Stimulated activated CD8-positive, alpha-beta memory T cell treated with anti-CD3 and anti-CD28 coated beads, Interleukin-7, amount 100 ng/mL, for 4 hours (primary cell): ENCODE measurements at regions not wholly inside any gene's neighbourhood (a gene's known extent, or its start where the extent isn't known, plus 50 kb on each side); places are given as distances from the start of the nearest gene placed in this dataset.
"Not testable (repeated sequence)": the region's sequence is repeated elsewhere in the genome, so short reads cannot be mapped to it uniquely, and the experiment has no call there.

ENCODE experiments used
- DNase-seq, 2 donors: peaks; one replicate each; pipeline ENCODE4 v3.0.0-alpha.2; 2020; ENCODE audit warnings: low read depth in 2 of 2

DNA sequence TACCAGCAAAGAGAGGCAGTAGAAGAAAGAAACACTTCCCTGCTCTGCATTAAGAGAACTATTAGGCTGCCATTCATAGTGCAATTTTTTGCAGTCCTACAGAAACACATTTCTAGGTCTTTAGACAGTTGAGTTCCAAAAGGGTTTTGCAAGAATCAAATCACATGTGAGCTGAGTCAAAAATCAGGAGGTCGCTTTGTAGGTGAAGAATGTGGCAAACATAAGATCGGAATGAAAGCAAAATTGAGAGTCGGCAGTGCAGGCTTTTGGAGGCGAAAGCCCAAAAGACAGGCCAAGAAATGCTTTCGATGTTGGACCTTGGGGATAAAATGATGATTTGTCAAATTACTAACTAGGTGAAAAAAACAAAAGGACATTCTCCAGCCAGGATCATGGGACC lies 213.5 kb upstream of the NRIP1 start:
- DNase-seq, result no peak

DNA sequence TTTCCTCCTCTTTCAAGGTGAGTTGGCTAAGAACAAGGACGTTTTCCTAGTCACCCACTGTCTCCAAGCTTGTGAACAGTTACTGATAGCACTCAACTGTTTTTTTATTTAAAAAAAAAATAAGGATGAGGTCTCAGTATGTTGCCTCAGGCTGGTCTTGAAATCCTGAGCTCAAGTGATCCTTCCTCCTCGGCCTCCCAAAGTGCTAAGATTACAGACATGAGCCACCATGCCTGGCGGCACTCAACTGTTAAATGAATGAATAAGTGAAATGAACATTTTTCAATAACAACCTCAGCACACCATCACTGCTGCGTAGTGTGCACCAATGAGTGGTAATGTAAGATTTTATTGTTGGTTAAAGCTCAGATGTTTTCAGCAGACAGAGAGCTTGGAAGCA lies 214.1 kb upstream of the NRIP1 start:
- no peak for DNase-seq

DNA sequence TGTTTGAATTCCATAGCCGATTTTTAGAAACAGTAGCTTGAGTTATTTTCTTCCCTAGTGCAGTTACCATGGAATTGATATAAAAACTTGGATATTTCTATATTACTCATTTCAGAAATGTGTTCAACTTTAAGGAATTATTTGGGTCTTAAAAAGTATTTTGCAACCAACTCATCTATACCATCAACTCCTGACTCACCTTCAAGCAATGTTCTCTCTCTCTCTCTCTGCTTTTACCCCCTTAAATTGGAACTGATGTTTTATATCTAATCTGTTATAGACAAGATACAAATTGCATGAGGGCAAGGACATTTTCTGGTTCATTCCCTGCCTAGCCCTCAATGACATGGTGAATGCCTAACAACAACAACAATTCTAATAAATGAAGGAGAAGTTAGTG lies 214.7 kb upstream of the NRIP1 start:
- no peak for DNase-seq

DNA sequence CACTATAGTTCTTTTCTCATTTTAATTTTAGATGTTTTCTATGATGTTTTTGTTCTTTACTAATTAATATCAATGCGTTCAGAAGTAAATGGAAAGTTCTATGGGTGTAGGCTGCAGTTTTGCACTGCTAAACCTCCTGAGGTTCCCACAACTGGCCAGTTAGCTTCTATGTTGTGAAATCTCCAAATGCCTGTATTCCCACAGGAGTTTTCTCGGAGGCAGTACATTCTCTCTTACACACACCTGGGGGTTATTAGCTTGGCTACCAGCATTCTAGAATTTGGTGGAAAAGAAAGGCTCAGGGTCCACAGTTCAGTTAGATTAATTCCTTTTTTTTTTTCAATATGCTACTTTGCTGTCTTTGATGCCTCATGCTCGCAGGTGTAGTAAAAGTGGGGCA lies 216.9 kb upstream of the NRIP1 start:
- DNase-seq, result no peak

DNA sequence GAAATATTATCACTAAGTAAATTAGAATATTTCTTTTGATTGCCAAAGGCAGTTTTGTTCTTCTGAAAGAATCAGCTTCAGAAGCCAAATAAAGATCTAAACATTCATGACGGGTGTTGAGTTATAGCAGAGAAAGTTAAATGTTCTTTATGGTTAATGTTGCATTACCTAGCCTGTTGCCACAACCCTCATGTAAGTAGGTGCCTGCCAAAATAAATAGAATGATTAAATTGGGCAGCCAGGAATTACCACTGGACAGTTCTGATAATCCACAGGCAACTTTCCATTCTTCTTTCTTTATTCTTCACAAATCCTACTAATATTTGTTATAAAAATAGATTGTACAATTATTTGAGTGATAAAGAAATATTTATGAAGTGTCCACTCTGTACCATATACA lies 217.9 kb upstream of the NRIP1 start:
- no peak for DNase-seq

DNA sequence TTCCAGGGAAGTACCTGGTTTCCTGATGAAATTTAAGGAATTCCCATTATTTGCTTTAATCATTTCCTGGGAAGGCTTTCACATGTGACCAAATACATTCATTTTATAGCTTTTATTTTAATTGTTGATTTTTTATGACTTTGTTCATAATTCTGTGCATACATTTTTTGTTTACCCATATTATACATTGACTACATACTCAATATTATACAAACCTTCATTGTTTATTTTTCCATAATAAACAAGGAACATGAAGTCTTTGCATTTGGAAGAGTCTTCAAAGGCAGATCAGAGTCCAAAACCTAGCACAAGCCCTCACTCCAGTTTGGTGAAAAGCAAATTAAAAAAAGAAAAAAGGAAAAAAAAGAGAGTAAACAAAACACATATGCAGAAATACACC lies 218.3 kb upstream of the NRIP1 start:
- DNase-seq, result no peak

DNA sequence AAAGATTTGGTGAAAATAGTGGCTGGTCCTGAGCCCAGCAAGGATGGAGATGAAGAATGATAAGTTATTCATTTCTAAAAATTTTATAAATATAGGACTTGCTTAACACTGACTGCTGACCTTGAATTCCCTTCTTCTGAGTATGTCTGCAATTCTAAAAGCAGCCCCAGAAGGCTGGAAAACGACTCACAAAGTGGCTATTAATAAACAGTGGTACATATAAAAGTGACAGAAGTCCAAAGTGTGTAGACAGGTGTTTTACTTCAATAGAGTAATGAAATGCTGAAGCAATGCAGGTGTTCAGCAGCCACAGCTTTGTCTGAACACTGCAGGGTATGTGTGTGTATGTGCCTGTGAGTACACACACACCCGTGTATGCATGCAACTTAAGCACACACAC lies 219.0 kb upstream of the NRIP1 start:
- no peak for DNase-seq

DNA sequence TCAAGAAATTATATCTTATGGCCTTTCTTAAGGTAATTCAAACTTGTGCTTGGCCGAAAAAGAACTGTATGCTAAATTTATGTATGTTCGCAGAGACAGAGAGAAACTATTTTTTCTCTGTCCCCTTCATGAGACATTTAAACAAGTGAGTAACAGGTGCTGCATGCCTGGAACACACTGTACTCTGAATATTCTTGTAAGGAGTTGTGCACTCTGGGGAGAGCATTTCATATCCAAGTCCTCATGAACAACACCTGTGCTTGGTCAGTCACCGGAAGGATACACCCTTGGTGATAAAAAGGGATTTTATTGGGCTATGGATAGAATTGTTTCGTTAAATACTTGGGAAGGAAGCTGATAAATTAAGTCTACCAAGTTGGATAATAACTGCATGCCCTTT lies 220.8 kb upstream of the NRIP1 start:
- no peak for DNase-seq

DNA sequence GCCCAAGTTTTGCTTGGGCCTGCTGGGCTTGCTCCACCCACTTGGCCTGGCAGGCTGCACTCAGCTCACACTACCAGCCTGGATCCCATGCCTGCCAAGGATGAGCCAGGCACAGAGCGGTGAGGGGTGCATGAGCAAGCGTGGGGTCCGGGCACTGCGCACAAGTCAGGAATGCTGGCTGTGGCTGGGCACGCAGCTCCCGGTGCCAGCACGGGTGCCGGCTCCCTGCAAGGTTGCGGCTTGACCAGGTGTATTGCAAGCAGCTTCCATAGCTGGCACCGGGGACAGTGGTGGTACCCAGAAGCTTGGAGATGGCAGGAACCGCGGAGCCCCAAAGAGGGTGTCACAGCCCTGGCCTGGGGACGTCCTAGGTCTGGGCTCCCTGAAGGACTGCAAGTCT lies 224.4 kb upstream of the NRIP1 start:
- no peak for DNase-seq

DNA sequence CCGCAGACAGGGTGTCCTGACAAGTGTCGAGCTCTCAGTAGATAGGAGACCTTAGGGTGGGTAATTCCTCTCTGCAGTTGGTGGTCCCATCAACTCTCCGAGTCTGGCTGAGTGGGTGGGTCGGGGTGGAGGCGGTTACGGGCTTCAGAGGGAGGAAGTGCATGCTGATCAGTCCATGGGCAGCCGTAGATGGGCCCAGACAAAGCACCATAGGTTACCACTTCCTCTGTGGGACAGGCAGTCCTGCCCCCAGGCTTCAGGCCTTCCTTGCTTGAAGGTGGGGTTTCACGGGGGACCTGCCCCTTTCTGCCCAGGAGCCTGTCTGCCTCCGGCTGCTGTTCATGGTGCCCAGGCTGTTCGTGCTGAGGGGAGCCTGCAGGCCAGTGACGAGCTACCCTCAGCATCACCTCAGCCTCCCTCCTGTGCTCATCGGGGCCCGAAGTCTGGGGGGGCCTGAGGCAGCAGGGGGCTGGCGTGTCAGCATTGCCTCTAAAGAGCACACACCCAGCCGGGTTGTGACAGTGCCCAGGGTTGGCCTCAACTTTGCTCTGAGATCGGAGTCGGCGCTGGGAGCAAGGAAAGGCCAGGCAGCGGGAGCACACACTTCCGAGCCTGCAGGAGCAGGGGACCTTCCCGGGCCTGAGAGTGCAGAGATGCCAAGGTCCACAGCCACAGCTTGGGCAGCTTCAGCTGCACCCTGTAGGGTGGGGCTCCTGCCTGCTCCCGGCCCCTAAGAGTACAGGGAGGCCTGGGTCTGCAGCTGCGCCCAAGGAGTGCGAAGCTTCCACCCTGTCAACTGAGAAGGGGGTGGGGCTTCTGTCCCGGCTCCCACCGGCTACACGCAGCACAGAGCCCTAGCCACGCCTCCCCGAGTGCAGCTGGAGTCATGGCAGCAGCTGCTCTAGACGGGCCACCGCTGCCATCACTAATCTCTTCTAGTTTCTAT lies 225.4 kb upstream of the NRIP1 start:
- DNase-seq, result no peak

DNA sequence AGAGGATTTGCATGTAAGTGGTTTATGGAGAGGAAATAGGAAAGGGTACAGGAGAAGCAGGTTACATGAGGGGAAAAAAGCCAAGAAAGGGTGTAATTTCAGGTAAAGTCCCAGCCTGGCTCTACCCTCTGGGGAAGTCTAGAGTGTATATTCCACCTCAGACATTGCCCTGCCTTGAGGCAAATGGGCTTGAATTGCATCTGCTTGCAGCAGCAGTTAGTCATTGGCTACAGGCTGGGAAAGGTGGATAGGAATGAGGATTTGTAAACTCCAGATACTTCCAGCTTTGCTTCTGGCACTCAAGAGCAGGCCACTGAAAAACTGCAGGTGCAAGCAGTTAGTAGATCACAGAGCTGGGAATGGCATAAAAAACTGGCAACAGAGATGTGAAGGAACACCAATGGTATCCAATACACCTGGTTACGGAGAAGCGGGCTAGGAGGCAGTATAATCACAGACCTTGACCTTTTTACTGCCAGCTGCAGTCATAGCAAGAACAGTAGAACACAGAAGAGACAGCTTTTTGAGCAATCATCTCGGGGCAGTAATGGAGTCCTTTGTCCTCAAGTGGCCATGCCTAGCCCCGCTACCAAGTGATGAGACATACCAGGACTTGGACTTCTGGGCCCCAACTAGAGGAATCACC lies 226.9 kb upstream of the NRIP1 start:
- no peak for DNase-seq

DNA sequence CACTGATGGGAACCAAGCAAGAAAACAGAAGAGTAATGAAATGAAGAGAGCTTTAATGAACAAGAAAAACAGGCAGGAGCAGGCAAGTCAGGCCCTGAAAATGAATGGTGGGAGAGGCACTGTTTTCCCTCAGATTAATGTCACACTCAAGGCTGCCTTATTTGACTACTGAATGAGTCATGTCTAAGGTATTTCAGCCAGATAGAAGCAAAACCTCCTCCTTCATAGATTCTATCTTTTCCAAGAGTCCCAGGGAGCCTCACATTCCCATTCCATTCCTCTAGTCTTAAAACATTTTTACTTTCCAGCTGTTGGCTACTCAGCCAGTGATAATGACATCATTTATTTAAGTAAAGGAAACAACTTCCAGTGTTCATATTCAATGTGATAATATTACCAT lies 228.4 kb upstream of the NRIP1 start:
- DNase-seq, result no peak

DNA sequence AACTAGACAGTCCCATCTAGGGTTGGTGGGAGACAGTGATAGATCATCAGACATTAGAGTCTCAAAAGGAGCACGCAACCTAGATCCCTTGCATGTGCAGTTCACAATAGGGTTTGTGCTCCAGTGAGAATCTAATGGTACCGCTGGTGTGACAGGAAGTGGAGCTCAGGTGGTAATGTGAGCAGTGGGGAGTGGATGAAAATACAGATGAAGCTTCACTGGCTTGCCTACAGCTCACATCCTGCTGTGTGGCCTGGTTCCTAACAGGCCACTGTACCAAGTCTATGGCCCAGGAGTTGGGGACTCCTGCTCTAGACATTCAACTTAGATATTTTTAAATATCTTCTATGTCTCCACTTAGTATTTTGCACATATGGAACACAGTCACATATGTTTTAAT lies 231.1 kb upstream of the NRIP1 start:
- no peak for DNase-seq

DNA sequence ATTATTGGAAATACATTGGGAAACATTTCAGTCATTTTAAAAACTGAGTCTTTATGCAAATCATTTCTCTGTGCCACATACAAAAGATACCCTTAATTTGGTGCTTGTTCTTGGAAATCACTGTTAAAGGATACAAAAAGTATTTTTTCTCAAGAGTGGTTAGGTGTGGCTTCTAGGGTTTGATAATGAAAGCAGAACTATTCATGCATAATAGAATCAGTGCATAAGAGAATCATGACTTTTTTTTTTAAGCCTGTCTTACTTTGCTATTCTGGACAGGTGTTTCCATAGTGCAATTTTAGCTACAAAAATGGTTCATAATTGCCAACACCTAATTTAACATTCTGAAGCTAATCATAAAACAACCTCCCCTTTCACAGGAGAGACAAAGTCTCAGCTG lies 233.0 kb upstream of the NRIP1 start:
- no peak for DNase-seq

DNA sequence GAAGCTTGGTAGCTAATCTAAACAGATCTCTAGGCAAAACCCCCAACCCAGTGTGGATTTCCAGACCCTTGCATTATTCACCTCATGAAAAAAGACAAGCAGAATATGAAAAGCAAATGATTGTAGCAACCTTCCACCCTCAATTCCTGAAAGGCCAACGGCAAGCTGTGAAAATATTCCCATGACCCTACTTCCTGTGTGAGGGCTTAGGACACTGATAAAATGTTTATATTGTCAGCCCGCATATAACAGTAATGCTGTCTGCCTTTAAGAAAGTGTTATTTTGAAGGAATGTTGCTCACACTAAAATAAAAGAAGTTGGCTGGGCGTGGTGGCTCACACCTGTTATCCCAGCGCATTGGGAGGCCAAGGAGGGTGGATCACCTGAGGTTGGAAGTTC lies 233.5 kb upstream of the NRIP1 start:
- no peak for DNase-seq

DNA sequence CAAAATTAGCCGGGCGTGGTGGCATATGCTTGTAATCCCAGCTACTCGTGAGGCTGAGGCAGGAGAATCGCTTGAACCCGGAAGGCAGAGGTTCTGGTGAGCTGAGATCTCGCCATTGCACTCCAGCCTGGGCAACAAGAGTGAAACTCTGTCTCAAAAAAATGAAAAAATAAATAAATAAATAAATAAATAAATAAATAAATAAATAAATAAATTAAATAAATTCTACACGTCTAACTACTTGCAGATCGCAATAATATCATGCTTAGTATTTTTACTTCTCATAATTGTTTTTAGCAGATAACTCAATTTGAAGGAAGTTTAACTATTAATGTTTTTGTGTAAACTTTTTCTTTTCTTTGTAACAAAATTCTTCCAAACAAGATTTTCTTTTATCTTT lies 234.0 kb upstream of the NRIP1 start:
- DNase-seq, result not testable (repeated sequence)

DNA sequence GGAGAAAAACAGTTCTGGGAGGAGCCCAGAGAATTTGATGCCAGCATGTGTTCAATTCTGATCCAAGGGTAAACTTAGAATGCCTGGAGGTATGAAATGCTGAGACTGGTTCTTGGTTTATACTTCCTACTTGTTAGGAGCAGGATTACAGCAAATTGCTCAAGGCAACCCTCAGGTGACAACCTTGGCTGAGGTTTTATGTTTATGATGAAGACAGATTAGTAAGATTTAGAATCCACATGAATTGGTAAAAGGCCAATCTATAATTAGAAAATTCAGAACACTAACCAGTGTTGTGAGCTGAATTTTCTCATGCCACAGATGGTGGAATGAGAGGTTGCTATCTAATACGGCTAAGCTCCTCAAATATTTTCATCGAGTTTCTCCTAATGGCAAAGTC lies 235.3 kb upstream of the NRIP1 start:
- no peak for DNase-seq

DNA sequence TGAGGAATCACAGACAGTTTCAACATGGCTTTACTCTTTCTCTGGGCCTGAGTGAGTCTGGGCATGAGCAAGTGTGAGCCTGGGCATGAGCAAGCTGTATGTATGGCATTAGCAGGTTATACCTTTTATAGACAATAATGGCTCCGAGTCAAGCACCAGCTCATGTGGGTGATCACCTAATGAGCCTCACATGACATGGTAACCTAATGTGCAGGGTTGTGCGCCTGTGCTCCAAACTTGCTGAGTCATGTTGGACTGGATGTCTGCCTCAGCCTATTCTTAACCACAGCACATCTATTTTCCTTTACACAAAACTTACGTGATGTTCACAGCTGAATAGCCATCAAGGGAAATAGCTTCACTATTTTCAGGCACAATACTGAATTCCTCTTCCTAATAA lies 236.2 kb upstream of the NRIP1 start:
- no peak for DNase-seq

DNA sequence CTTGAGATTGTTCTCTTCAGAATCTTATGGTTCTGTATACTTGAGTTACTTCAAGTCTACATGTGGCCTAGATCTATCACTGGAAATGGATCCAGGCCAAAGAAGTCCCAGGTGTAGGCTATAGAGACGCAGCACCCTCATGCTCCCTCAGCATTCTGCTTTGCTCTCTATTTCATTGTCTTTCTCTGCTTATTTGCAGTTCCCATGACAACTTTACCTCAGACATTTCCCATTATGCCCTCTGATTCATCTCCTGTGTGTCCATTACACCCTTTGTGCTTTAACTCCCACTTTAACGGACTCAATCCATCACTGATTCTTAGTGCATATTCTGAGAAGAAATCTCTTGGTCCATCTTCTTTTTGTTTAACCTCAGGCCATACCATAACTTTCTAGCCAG lies 236.9 kb upstream of the NRIP1 start:
- no peak for DNase-seq

DNA sequence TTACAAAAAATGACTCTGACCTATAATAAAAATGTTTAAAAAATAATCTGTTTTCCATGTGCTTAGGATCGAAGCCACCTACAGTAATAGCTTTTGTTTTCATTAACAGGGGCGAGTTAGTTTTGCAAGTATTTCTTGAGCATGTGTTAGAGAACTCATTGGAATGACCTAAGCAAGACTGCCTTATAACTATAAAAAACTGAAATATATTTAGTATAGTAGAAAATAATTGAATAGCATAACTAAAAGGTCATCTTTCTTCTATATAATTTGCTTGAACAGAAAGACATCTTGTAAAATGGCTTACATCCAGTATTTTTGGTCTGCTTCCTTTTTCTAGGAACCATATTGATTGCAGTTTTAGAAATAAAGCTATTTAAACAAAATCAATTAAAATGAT lies 241.5 kb upstream of the NRIP1 start:
- no peak for DNase-seq

DNA sequence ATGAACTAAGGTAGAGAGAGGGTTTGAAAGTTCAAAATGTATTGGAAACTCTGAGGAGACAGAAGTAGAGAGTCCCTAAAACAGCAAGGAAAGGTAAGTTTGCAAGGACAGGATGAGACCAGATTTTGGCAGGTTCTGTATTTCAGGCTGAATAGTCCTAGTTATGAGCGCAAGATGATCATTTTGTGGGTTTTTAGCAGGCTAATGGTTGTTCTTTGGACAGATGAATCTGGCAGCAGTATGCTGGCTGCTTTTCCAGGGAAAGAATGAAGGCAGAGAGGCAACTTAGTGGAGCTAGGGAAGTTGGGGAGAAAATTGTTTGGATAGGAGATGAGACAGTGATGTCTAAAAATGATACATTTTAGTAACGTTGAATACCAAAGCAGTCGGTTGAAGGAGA lies 243.5 kb upstream of the NRIP1 start:
- no peak for DNase-seq

DNA sequence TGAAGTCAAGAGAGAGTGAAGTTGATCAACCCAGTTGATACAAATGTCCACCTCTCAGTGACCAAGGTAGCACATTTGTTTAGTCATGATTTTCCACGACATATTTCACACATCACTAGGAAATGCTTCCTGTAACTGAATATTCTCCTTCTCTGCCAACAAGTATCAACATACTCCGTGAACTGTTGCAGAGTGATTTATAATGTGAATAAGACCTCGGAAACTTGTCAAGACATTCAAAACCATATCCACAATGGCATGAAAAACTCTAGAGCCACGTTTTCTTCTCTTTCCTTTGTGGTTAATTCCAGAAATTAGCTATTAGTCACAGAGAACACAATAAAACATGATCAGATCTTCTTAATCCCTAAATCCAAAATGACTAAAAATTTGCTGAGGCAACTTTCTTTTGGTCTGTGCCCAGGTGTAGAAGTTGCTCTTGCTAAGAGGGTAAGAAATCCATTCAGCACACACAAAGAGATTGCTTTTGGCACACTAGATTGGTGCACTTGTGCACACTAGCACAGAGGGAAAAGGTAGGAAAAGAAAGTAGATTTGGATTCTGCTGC lies 244.3 kb upstream of the NRIP1 start:
- DNase-seq, result no peak

DNA sequence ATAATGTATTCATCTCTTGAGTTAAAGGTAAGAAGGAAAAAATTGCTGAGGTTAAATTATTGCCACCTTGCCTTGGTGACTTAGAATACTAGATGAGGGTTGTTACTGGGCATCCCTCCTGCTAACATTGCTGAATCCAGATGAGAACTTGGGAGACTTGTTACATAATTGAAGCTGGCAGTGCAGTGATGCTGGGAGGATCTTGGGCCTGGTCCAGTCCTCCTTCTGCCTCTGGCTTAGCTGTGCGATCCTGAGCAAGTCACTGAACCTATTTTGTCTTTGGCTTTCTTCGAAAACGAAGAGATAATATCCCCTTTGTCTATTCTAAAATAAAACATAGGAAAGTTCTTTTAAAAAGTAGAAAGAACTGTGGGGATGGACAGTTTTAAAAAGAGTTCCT lies 244.9 kb upstream of the NRIP1 start:
- DNase-seq, result no peak
